OCI-LY1 (cell line): ENCODE measurements at regions not wholly inside any gene's neighbourhood (a gene's known extent, or its start where the extent isn't known, plus 50 kb on each side); places are given as distances from the start of the nearest gene placed in this dataset.

Experiments used
- EZH2 ChIP-seq: fragments of 200-600 bp; sonication (generic), shearing (Covaris generic); IDR thresholded peaks from 2 replicates; pipeline ENCODE4 v1.8.0; 2017; ENCODE audit warnings: borderline replicate concordance, mixed run types, mild to moderate bottlenecking, antibody characterized with exemption, low read length, moderate library complexity, mixed read lengths
- TF ChIP-seq, protein P1 (sequence below): fragments of 200-600 bp; sonication (generic), shearing (Covaris generic); IDR thresholded peaks from 2 replicates; pipeline ENCODE4 v1.5.1; 2017; ENCODE audit warnings: mild to moderate bottlenecking, antibody characterized with exemption, low read length, moderate library complexity, mixed read lengths

- TF ChIP-seq, protein P1, sequence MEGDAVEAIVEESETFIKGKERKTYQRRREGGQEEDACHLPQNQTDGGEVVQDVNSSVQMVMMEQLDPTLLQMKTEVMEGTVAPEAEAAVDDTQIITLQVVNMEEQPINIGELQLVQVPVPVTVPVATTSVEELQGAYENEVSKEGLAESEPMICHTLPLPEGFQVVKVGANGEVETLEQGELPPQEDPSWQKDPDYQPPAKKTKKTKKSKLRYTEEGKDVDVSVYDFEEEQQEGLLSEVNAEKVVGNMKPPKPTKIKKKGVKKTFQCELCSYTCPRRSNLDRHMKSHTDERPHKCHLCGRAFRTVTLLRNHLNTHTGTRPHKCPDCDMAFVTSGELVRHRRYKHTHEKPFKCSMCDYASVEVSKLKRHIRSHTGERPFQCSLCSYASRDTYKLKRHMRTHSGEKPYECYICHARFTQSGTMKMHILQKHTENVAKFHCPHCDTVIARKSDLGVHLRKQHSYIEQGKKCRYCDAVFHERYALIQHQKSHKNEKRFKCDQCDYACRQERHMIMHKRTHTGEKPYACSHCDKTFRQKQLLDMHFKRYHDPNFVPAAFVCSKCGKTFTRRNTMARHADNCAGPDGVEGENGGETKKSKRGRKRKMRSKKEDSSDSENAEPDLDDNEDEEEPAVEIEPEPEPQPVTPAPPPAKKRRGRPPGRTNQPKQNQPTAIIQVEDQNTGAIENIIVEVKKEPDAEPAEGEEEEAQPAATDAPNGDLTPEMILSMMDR, result no peak
- TF ChIP-seq EZH2, result no peak
Observed at GRCh38 chr13:80100636-80101035, 240.3 kb downstream of the SPRY2 start.
